ENCODE measurements at regions not wholly inside any gene's neighbourhood (a gene's known extent, or its start where the extent isn't known, plus 50 kb on each side); places are given as distances from the start of the nearest gene placed in this dataset.
"Not testable (repeated sequence)": the region's sequence is repeated elsewhere in the genome, so short reads cannot be mapped to it uniquely, and the experiment has no call there.

GRCh38 chr17:65312718-65313377 is 175.7 kb downstream of the RGS9 start:
- peaks cover 53% of the 10 kb centered on the region for H3K27me3 ChIP-seq (ENCODE audit: insufficient read depth, low read length)
- H3K4me1 ChIP-seq (ENCODE audit: control insufficient read depth, insufficient read depth, low read length, unreplicated experiment) = no peaks in the 10 kb centered on the region
- H3K4me3 ChIP-seq (ENCODE audit: low read depth, low read length) = no peak overlapping the region
- no peak overlapping the region for H3K27ac ChIP-seq (ENCODE audit: low read depth, low read length)
- no peaks in the 10 kb centered on the region for H3K79me2 ChIP-seq (ENCODE audit: control insufficient read depth, insufficient read depth, low read length, unreplicated experiment)
- no peaks in the 10 kb centered on the region for H3K36me3 ChIP-seq (ENCODE audit: insufficient read depth, low read length)
- no peak overlapping the region for H2AFZ ChIP-seq (ENCODE audit: low read length, unreplicated experiment)

GRCh38 chr17:65311261-65311660 is 174.1 kb downstream of the RGS9 start:
- Histone ChIP-seq H3K36me3 (ENCODE audit: insufficient read depth, low read length) (no peaks in the 10 kb centered on the region), H3K79me2 (ENCODE audit: control insufficient read depth, insufficient read depth, low read length, unreplicated experiment) (no peaks in the 10 kb centered on the region), H3K4me3 (ENCODE audit: low read depth, low read length) (no peak overlapping the region), H3K27me3 (ENCODE audit: insufficient read depth, low read length) (peaks cover 53% of the 10 kb centered on the region), H2AFZ (ENCODE audit: low read length, unreplicated experiment) (no peak overlapping the region), H3K27ac (ENCODE audit: low read depth, low read length) (no peak overlapping the region), H3K4me1 (ENCODE audit: control insufficient read depth, insufficient read depth, low read length, unreplicated experiment) (no peaks in the 10 kb centered on the region)

- no peaks in the 10 kb centered on the region for H3K4me1 ChIP-seq (ENCODE audit: control insufficient read depth, insufficient read depth, low read length, unreplicated experiment)
- H3K36me3 ChIP-seq (ENCODE audit: insufficient read depth, low read length) = no peaks in the 10 kb centered on the region
- peaks cover 43% of the 10 kb centered on the region for H3K27me3 ChIP-seq (ENCODE audit: insufficient read depth, low read length)
- no peak overlapping the region for H2AFZ ChIP-seq (ENCODE audit: low read length, unreplicated experiment)
- no peak overlapping the region for H3K27ac ChIP-seq (ENCODE audit: low read depth, low read length)
- H3K79me2 ChIP-seq (ENCODE audit: control insufficient read depth, insufficient read depth, low read length, unreplicated experiment) = no peaks in the 10 kb centered on the region
- no peak overlapping the region for H3K4me3 ChIP-seq (ENCODE audit: low read depth, low read length)
These were observed 170.8 kb downstream of the RGS9 start for GRCh38 chr17:65307961-65308316.

GRCh38 chr17:65307081-65307960 is 170.2 kb downstream of the RGS9 start:
- Histone ChIP-seq H3K79me2 (ENCODE audit: control insufficient read depth, insufficient read depth, low read length, unreplicated experiment) (no peaks in the 10 kb centered on the region), H3K4me3 (ENCODE audit: low read depth, low read length) (no peak overlapping the region), H3K27me3 (ENCODE audit: insufficient read depth, low read length) (peaks cover 43% of the 10 kb centered on the region), H3K36me3 (ENCODE audit: insufficient read depth, low read length) (no peaks in the 10 kb centered on the region), H2AFZ (ENCODE audit: low read length, unreplicated experiment) (no peak overlapping the region), H3K4me1 (ENCODE audit: control insufficient read depth, insufficient read depth, low read length, unreplicated experiment) (no peaks in the 10 kb centered on the region), H3K27ac (ENCODE audit: low read depth, low read length) (no peak overlapping the region)

GRCh38 chr17:65305778-65306177 is 168.6 kb downstream of the RGS9 start:
- Histone ChIP-seq H2AFZ (ENCODE audit: low read length, unreplicated experiment) (no peak overlapping the region), H3K27ac (ENCODE audit: low read depth, low read length) (no peak overlapping the region), H3K36me3 (ENCODE audit: insufficient read depth, low read length) (no peaks in the 10 kb centered on the region), H3K4me1 (ENCODE audit: control insufficient read depth, insufficient read depth, low read length, unreplicated experiment) (no peaks in the 10 kb centered on the region), H3K79me2 (ENCODE audit: control insufficient read depth, insufficient read depth, low read length, unreplicated experiment) (no peaks in the 10 kb centered on the region), H3K4me3 (ENCODE audit: low read depth, low read length) (no peak overlapping the region), H3K27me3 (ENCODE audit: insufficient read depth, low read length) (peaks cover 55% of the 10 kb centered on the region)

GRCh38 chr17:65305116-65305515 is 167.9 kb downstream of the RGS9 start:
- Histone ChIP-seq H3K4me3 (ENCODE audit: low read depth, low read length) (no peak overlapping the region), H3K36me3 (ENCODE audit: insufficient read depth, low read length) (no peaks in the 10 kb centered on the region), H3K27me3 (ENCODE audit: insufficient read depth, low read length) (peaks cover 57% of the 10 kb centered on the region)

GRCh38 chr17:65301882-65302281 is 164.7 kb downstream of the RGS9 start:
- not testable (repeated sequence) for H2AFZ ChIP-seq (ENCODE audit: low read length, unreplicated experiment); H3K79me2 ChIP-seq (ENCODE audit: control insufficient read depth, insufficient read depth, low read length, unreplicated experiment); H3K4me3 ChIP-seq (ENCODE audit: low read depth, low read length); H3K4me1 ChIP-seq (ENCODE audit: control insufficient read depth, insufficient read depth, low read length, unreplicated experiment); H3K36me3 ChIP-seq (ENCODE audit: insufficient read depth, low read length); H3K27ac ChIP-seq (ENCODE audit: low read depth, low read length)
- peaks cover 43% of the 10 kb centered on the region for H3K27me3 ChIP-seq (ENCODE audit: insufficient read depth, low read length)

More at GRCh38 chr17:65305116-65305515, 167.9 kb downstream of the RGS9 start:
- Histone ChIP-seq H3K27ac (ENCODE audit: low read depth, low read length) (no peak overlapping the region), H3K4me1 (ENCODE audit: control insufficient read depth, insufficient read depth, low read length, unreplicated experiment) (no peaks in the 10 kb centered on the region), H2AFZ (ENCODE audit: low read length, unreplicated experiment) (no peak overlapping the region), H3K79me2 (ENCODE audit: control insufficient read depth, insufficient read depth, low read length, unreplicated experiment) (no peaks in the 10 kb centered on the region)

DNA sequence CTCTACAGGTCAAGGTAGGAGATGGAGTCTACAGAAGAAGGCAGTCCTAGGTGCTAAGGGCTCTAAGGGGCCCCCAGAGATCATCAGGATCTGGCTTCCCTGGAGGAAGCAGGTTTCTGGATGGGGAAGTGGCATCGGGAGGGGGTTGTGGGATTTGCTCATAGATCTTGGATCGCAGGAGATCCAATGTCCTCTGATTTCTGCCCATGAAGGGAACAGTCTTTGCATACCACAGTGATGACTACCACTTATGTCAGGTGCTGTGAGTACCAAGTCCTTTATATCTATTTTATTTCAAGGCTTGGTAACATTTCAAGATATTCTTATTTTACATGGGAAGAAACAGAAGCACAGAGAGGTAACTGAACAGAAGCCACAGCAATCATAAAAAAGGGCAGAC is 164.0 kb downstream of the RGS9 start:
- Histone ChIP-seq H3K27ac (ENCODE audit: low read depth, low read length) (no peak overlapping the region), H3K4me3 (ENCODE audit: low read depth, low read length) (no peak overlapping the region), H3K79me2 (ENCODE audit: control insufficient read depth, insufficient read depth, low read length, unreplicated experiment) (no peaks in the 10 kb centered on the region), H2AFZ (ENCODE audit: low read length, unreplicated experiment) (no peak overlapping the region), H3K36me3 (ENCODE audit: insufficient read depth, low read length) (no peaks in the 10 kb centered on the region), H3K4me1 (ENCODE audit: control insufficient read depth, insufficient read depth, low read length, unreplicated experiment) (peaks cover 5% of the 10 kb centered on the region), H3K27me3 (ENCODE audit: insufficient read depth, low read length) (peaks cover 37% of the 10 kb centered on the region)

- H3K4me3 ChIP-seq (ENCODE audit: low read depth, low read length) = no peak overlapping the region
- peaks cover 21% of the 10 kb centered on the region for H3K27me3 ChIP-seq (ENCODE audit: insufficient read depth, low read length)
- H3K27ac ChIP-seq (ENCODE audit: low read depth, low read length) = no peak overlapping the region
- no peaks in the 10 kb centered on the region for H3K79me2 ChIP-seq (ENCODE audit: control insufficient read depth, insufficient read depth, low read length, unreplicated experiment)
- peaks cover 5% of the 10 kb centered on the region for H3K4me1 ChIP-seq (ENCODE audit: control insufficient read depth, insufficient read depth, low read length, unreplicated experiment)
- no peaks in the 10 kb centered on the region for H3K36me3 ChIP-seq (ENCODE audit: insufficient read depth, low read length)
- no peak overlapping the region for H2AFZ ChIP-seq (ENCODE audit: low read length, unreplicated experiment)
These were observed 160.7 kb downstream of the RGS9 start for GRCh38 chr17:65297916-65298315.

- Histone ChIP-seq H3K79me2 (ENCODE audit: control insufficient read depth, insufficient read depth, low read length, unreplicated experiment) (no peaks in the 10 kb centered on the region), H2AFZ (ENCODE audit: low read length, unreplicated experiment) (no peak overlapping the region), H3K27me3 (ENCODE audit: insufficient read depth, low read length) (peaks cover 16% of the 10 kb centered on the region), H3K36me3 (ENCODE audit: insufficient read depth, low read length) (no peaks in the 10 kb centered on the region), H3K4me1 (ENCODE audit: control insufficient read depth, insufficient read depth, low read length, unreplicated experiment) (peaks cover 5% of the 10 kb centered on the region), H3K4me3 (ENCODE audit: low read depth, low read length) (no peak overlapping the region), H3K27ac (ENCODE audit: low read depth, low read length) (no peak overlapping the region)
These were observed 160.2 kb downstream of the RGS9 start for GRCh38 chr17:65297384-65297783.

- H3K36me3 ChIP-seq (ENCODE audit: insufficient read depth, low read length) = no peaks in the 10 kb centered on the region
- no peak overlapping the region for H3K4me3 ChIP-seq (ENCODE audit: low read depth, low read length)
- no peaks in the 10 kb centered on the region for H3K27me3 ChIP-seq (ENCODE audit: insufficient read depth, low read length)
- H3K4me1 ChIP-seq (ENCODE audit: control insufficient read depth, insufficient read depth, low read length, unreplicated experiment) = peaks cover 5% of the 10 kb centered on the region
- no peak overlapping the region for H2AFZ ChIP-seq (ENCODE audit: low read length, unreplicated experiment)
- no peaks in the 10 kb centered on the region for H3K79me2 ChIP-seq (ENCODE audit: control insufficient read depth, insufficient read depth, low read length, unreplicated experiment)
- no peak overlapping the region for H3K27ac ChIP-seq (ENCODE audit: low read depth, low read length)
These were observed 157.1 kb downstream of the RGS9 start for GRCh38 chr17:65294181-65294719.
